MM.1S (cell line): ENCODE measurements at regions not wholly inside any gene's neighbourhood (a gene's known extent, or its start where the extent isn't known, plus 50 kb on each side); places are given as distances from the start of the nearest gene placed in this dataset.

ENCODE experiments used
- DNase-seq: peaks from one replicate; pipeline ENCODE4 v3.0.0-alpha.2; 2015
- H2AFZ ChIP-seq: fragments of 300-600 bp; sonication (generic); 2 replicates; pipeline ENCODE4 v1.6.0; 2016; ENCODE audit warnings: antibody characterized with exemption, low read length
- H3F3A ChIP-seq: fragments of 300-600 bp; sonication (generic); 2 replicates; pipeline ENCODE4 v1.6.1; 2016; ENCODE audit warnings: mild to moderate bottlenecking, antibody characterized with exemption, low read length, moderate library complexity, mixed read lengths; ENCODE audit not compliant: insufficient read depth
- H3K27ac ChIP-seq: fragments of 300-600 bp; sonication (generic); 2 replicates; pipeline ENCODE4 v1.5.1; 2016; ENCODE audit warnings: mild to moderate bottlenecking, low read length
- H3K27me3 ChIP-seq: fragments of 300-600 bp; sonication (generic); replicated peaks from 2 replicates; pipeline ENCODE4 v1.6.0; 2016; ENCODE audit warnings: low read length; ENCODE audit not compliant: insufficient read depth
- H3K36me3 ChIP-seq: fragments of 300-600 bp; sonication (generic); replicated peaks from 2 replicates; pipeline ENCODE4 v1.6.1; 2016; ENCODE audit warnings: mild to moderate bottlenecking, low read length, mixed read lengths; ENCODE audit not compliant: insufficient read depth
- H3K4me1 ChIP-seq: fragments of 300-600 bp; sonication (generic); 2 replicates; pipeline ENCODE4 v1.6.1; 2016; ENCODE audit warnings: low read length, mixed read lengths
- H3K4me2 ChIP-seq: fragments of 300-600 bp; sonication (generic); 2 replicates; pipeline ENCODE4 v1.6.0; 2016; ENCODE audit warnings: low read depth, low read length
- H3K4me3 ChIP-seq: fragments of 300-600 bp; sonication (generic); 2 replicates; pipeline ENCODE4 v1.5.1; 2016; ENCODE audit warnings: low read length, mixed read lengths
- H3K79me2 ChIP-seq: fragments of 300-600 bp; sonication (generic); 2 replicates; pipeline ENCODE4 v1.6.1; 2016; ENCODE audit warnings: mixed run types, low read length, mixed read lengths
- H3K9ac ChIP-seq: fragments of 300-600 bp; sonication (generic); 2 replicates; pipeline ENCODE4 v1.6.1; 2016; ENCODE audit warnings: low read length, mixed read lengths
- H3K9me2 ChIP-seq: fragments of 300-600 bp; sonication (generic); replicated peaks from 2 replicates; pipeline ENCODE4 v1.6.1; 2016; ENCODE audit warnings: mild to moderate bottlenecking, low read length, mixed read lengths; ENCODE audit not compliant: insufficient read depth
- H3K9me3 ChIP-seq: fragments of 300-600 bp; sonication (generic); replicated peaks from 2 replicates; pipeline ENCODE4 v1.6.1; 2016; ENCODE audit warnings: mild to moderate bottlenecking, low read length, mixed read lengths; ENCODE audit not compliant: insufficient read depth
- H4K20me1 ChIP-seq: fragments of 300-600 bp; sonication (generic); 2 replicates; pipeline ENCODE4 v1.6.1; 2016; ENCODE audit warnings: mild to moderate bottlenecking, low read length, moderate library complexity, mixed read lengths; ENCODE audit not compliant: insufficient read depth
- EZH2 ChIP-seq: fragments of 300-600 bp; sonication (generic); optimal IDR thresholded peaks from 2 replicates; pipeline ENCODE3; 2017; ENCODE audit warnings: low read depth, mild to moderate bottlenecking, antibody characterized with exemption, low read length, mixed read lengths
- EZH2phosphoT487 ChIP-seq: fragments of 300-600 bp; sonication (generic); IDR thresholded peaks from 2 replicates; pipeline ENCODE4 v1.6.1; 2018; ENCODE audit warnings: antibody characterized with exemption, low read length
- TF ChIP-seq, protein P1 (sequence below): fragments of 300-600 bp; sonication (generic); IDR thresholded peaks from 2 replicates; pipeline ENCODE4 v1.5.1; 2016; ENCODE audit warnings: antibody characterized with exemption, low read length, mixed read lengths

DNA sequence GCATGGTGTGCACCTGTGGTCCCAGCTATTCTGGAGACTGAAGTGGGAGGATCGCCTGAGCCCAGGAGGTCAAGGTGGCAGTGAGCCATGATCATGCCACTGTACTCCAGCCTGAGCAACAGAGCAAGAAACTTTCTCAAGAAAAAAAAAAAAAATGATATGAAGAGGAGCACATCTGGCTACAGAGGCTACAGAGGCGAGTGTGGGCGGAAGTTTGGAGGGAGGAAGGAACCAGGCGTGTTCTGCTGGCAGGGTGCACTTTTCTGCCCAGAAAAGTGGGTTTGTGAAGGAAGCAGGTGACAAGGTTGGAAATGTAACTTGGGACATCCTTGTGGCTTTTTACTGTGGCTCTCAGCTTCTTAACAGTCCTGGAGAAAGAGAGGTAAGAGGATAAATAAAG lies 96.7 kb downstream of the SNX5 start:
- no peak overlapping the region for H3K4me2 ChIP-seq
- H4K20me1 ChIP-seq, result no peaks in the 10 kb centered on the region
- no peaks in the 10 kb centered on the region for H3K27me3 ChIP-seq
- TF ChIP-seq, protein P1, sequence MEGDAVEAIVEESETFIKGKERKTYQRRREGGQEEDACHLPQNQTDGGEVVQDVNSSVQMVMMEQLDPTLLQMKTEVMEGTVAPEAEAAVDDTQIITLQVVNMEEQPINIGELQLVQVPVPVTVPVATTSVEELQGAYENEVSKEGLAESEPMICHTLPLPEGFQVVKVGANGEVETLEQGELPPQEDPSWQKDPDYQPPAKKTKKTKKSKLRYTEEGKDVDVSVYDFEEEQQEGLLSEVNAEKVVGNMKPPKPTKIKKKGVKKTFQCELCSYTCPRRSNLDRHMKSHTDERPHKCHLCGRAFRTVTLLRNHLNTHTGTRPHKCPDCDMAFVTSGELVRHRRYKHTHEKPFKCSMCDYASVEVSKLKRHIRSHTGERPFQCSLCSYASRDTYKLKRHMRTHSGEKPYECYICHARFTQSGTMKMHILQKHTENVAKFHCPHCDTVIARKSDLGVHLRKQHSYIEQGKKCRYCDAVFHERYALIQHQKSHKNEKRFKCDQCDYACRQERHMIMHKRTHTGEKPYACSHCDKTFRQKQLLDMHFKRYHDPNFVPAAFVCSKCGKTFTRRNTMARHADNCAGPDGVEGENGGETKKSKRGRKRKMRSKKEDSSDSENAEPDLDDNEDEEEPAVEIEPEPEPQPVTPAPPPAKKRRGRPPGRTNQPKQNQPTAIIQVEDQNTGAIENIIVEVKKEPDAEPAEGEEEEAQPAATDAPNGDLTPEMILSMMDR, result no peak
- no peak for TF ChIP-seq EZH2phosphoT487
- TF ChIP-seq EZH2, result no peak
- H3K9ac ChIP-seq, result no peak overlapping the region
- no peaks in the 10 kb centered on the region for H3K79me2 ChIP-seq
- H3K9me3 ChIP-seq, result no peaks in the 10 kb centered on the region
- no peaks in the 10 kb centered on the region; the same call in 1 of the 2 replicates for H3K9me2 ChIP-seq
- H3K4me3 ChIP-seq, result no peak overlapping the region
- H3K36me3 ChIP-seq, result no peaks in the 10 kb centered on the region
- no peaks in the 10 kb centered on the region for H3K4me1 ChIP-seq
- DNase-seq, result no peak
- H3F3A ChIP-seq, result no peaks in the 10 kb centered on the region; the same call in 1 of the 2 replicates
- no peak overlapping the region for H3K27ac ChIP-seq
- no peak overlapping the region for H2AFZ ChIP-seq

DNA sequence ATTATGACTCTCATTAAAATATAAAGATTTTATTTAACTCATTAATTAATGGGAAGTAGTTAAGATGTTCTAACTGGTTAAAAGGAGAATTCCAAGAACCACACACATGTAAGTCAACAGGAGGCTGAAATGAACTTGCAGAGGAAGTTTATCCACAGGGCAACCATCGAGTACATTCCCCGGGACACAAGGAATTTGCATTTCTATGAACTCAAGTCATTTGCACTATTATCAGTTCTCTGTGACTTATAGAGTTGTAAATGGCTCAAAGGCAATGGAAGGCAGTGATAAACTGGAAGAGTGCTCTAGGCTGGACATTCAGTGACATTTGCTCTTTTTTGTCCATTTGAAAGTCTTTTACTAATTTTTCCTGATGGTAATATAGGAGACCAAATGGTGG lies 97.4 kb downstream of the SNX5 start:
- TF ChIP-seq EZH2, result no peak
- TF ChIP-seq, protein P1, result no peak
- TF ChIP-seq EZH2phosphoT487, result no peak
- Histone ChIP-seq H2AFZ (no peak overlapping the region), H3K4me2 (no peak overlapping the region), H3K9me2 (no peaks in the 10 kb centered on the region; the same call in 1 of the 2 replicates), H3K4me3 (no peak overlapping the region), H3K4me1 (no peaks in the 10 kb centered on the region), H4K20me1 (no peaks in the 10 kb centered on the region), H3K9ac (no peak overlapping the region), H3F3A (no peaks in the 10 kb centered on the region; the same call in 1 of the 2 replicates), H3K79me2 (no peaks in the 10 kb centered on the region), H3K27ac (no peak overlapping the region), H3K36me3 (no peaks in the 10 kb centered on the region), H3K27me3 (no peaks in the 10 kb centered on the region), H3K9me3 (no peaks in the 10 kb centered on the region)
- DNase-seq, result no peak

DNA sequence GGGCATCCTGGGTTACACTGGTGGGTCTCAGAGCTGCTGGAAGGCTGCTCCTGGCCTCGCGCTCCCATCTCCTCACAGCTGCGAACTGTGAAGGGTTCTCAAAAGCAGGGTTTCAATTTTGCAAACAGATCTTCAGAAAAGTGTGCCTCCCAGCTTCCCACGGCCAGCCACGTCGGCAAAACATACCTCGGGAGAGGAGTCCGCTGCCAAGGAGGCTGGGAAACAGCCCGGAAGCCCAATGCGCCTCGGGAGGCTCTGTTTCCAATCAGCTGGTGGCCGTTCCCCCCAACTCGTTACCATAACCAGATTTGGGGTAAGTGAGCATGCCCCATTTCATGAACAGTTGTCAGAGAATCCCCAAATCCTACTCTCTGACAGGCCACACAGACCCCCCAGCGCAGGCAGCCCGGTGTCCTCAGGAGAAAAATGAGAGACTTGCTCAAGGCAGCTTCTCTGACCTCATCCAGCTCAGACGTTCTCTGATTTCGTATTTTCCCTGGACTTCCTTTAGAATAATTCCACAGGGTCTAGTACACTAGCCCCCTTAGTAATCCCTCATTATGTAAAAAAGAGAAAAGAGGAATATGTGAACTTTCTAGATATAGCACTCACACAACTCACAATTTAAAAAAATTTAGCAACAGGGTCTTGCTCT lies 98.4 kb downstream of the SNX5 start:
- no peak for DNase-seq
- no peaks in the 10 kb centered on the region for H4K20me1 ChIP-seq
- no peak overlapping the region for H3K9ac ChIP-seq
- no peaks in the 10 kb centered on the region for H3K36me3 ChIP-seq
- no peaks in the 10 kb centered on the region for H3K9me3 ChIP-seq
- no peak overlapping the region for H3K4me3 ChIP-seq
- no peaks in the 10 kb centered on the region for H3K79me2 ChIP-seq
- TF ChIP-seq, protein P1, result no peak
- no peak for TF ChIP-seq EZH2phosphoT487
- no peaks in the 10 kb centered on the region; the same call in 1 of the 2 replicates for H3F3A ChIP-seq
- H2AFZ ChIP-seq, result no peak overlapping the region
- H3K27me3 ChIP-seq, result no peaks in the 10 kb centered on the region
- no peak overlapping the region for H3K27ac ChIP-seq
- no peaks in the 10 kb centered on the region; the same call in 1 of the 2 replicates for H3K9me2 ChIP-seq
- H3K4me1 ChIP-seq, result no peaks in the 10 kb centered on the region
- no peak overlapping the region for H3K4me2 ChIP-seq
